GM10248 (cell line): ENCODE measurements at regions not wholly inside any gene's neighbourhood (a gene's known extent, or its start where the extent isn't known, plus 50 kb on each side); places are given as distances from the start of the nearest gene placed in this dataset.

Experiments
- CTCF ChIA-PET: fragments of 300-600 bp; sonication (Branson Sonifier 250); formaldehyde crosslinking; extraction: SDS; loops from one replicate; lab custom pipeline; 2021; ENCODE audit warnings: antibody characterized with exemption; lab: Yijun Ruan, JAX
- POLR2A ChIA-PET: fragments of 350-650 bp; sonication (Branson Sonifier 250); formaldehyde crosslinking; extraction: SDS; loops from one replicate; lab custom pipeline; 2020; ENCODE audit warnings: antibody characterized with exemption; lab: Yijun Ruan, JAX
- DNase-seq: peaks from one replicate; pipeline ENCODE4 v3.0.0; 2012; ENCODE audit errors: extremely low spot score
- CTCF ChIP-seq: IDR thresholded peaks from 2 replicates; pipeline ENCODE4 v1.5.1; 2012; ENCODE audit warnings: mild to moderate bottlenecking, low read depth; ENCODE audit errors: extremely low read depth, missing control alignments, control extremely low read depth

- POLR2A ChIA-PET: no interaction called here
- DNase-seq: no peak
- TF ChIP-seq CTCF: no peak
- CTCF ChIA-PET: no interaction called here
Observed at GRCh38 chr5:60274747-60275146, 381.2 kb upstream of the PDE4D start.

GRCh38 chr5:60271517-60271916 is 378.0 kb upstream of the PDE4D start:
- ChIA-PET CTCF (interaction anchor here (1.2 to 2.1 kb wide), 5 partner anchors 16 to 462 kb away, joined by 3 to 9 read pairs (median 4); no protein-coding TSS in a partner anchor), POLR2A (no interaction called here)
- TF ChIP-seq CTCF: no peak
- no peak for DNase-seq

GRCh38 chr5:60267907-60268306 is 374.4 kb upstream of the PDE4D start:
- no peak for DNase-seq
- CTCF ChIA-PET: interaction anchor here (0.9 to 1.6 kb wide), 4 partner anchors 11 to 19 kb away, joined by 3 to 4 read pairs (median 3); no protein-coding TSS in a partner anchor
- POLR2A ChIA-PET: no interaction called here
- no peak for TF ChIP-seq CTCF

- CTCF ChIA-PET: interaction anchor here (1.2 kb wide), 1 partner anchor 12 kb away, joined by 3 read pairs; no protein-coding TSS in a partner anchor
- no peak for TF ChIP-seq CTCF
- DNase-seq: no peak
- POLR2A ChIA-PET: no interaction called here
Observed at GRCh38 chr5:60263346-60263745, 369.8 kb upstream of the PDE4D start.

GRCh38 chr5:60262576-60263295 is 369.2 kb upstream of the PDE4D start:
- no peak for TF ChIP-seq CTCF
- no peak for DNase-seq
- CTCF ChIA-PET: interaction anchor here (1.2 kb wide), 1 partner anchor 12 kb away, joined by 3 read pairs; no protein-coding TSS in a partner anchor
- POLR2A ChIA-PET: no interaction called here

- DNase-seq: no peak
- POLR2A ChIA-PET: no interaction called here
- CTCF ChIA-PET: interaction anchor here (2.7 kb wide), 1 partner anchor 10 kb away, joined by 7 read pairs; no protein-coding TSS in a partner anchor
- no peak for TF ChIP-seq CTCF
Observed at GRCh38 chr5:60261732-60262131, 368.2 kb upstream of the PDE4D start.
